Small intestine (tissue), 7 donors: ENCODE measurements at regions not wholly inside any gene's neighbourhood (a gene's known extent, or its start where the extent isn't known, plus 50 kb on each side); places are given as distances from the start of the nearest gene placed in this dataset.

Source experiments
- DNase-seq, 2 donors: peaks; one replicate each; pipeline versions ENCODE4 v3.0.0 to v3.0.0-alpha.2; 2013
- FAIRE-seq: peaks from 2 replicates; lab custom pipeline; 2012; peaks lifted over from hg19 to GRCh38; lab: Jason Lieb, UNC
- H3K27ac ChIP-seq, 3 donors: one replicate each; pipeline ENCODE4 v1.5.1; 2013; ENCODE audit warnings: low read length in 2 of 3, mild to moderate bottlenecking in 2 of 3, control low read depth in 1 of 3, inconsistent platforms in 1 of 3, low read depth in 1 of 3, moderate library complexity in 1 of 3
- H3K27me3 ChIP-seq, 3 donors: one replicate each; pipeline ENCODE4 v1.6.1; 2013; ENCODE audit warnings: low read length in 3 of 3, inconsistent platforms in 1 of 3; ENCODE audit not compliant: control insufficient read depth in 3 of 3, insufficient read depth in 3 of 3
- H3K36me3 ChIP-seq, 3 donors: one replicate each; pipeline ENCODE4 v1.6.1; 2013; ENCODE audit warnings: low read length in 3 of 3, inconsistent platforms in 1 of 3, low read depth in 1 of 3, mild to moderate bottlenecking in 1 of 3, moderate library complexity in 1 of 3; ENCODE audit not compliant: control insufficient read depth in 3 of 3, insufficient read depth in 2 of 3
- H3K4me1 ChIP-seq, 3 donors: one replicate each; pipeline ENCODE4 v1.6.1; 2013; ENCODE audit warnings: low read length in 2 of 3, inconsistent platforms in 1 of 3, low read depth in 1 of 3, mild to moderate bottlenecking in 1 of 3, moderate library complexity in 1 of 3; ENCODE audit not compliant: control insufficient read depth in 3 of 3, insufficient read depth in 2 of 3
- H3K4me3 ChIP-seq, 3 donors: one replicate each; pipeline ENCODE4 v1.5.1; 2013; ENCODE audit warnings: low read length in 3 of 3, control low read depth in 1 of 3, inconsistent platforms in 1 of 3, low read depth in 1 of 3, mild to moderate bottlenecking in 1 of 3, moderate library complexity in 1 of 3
- H3K9me3 ChIP-seq, 2 donors: one replicate each; pipeline ENCODE4 v1.6.1; 2013; ENCODE audit warnings: low read depth in 1 of 2, low read length in 1 of 2; ENCODE audit not compliant: control insufficient read depth in 2 of 2, insufficient read depth in 1 of 2
- whole genome bisulfite sequencing, 3 donors: extraction: QIAGEN DNeasy Blood & Tissue Kit; methylation state at CpG; one replicate each; pipeline ENCODE4 v1.1.7; 2013; 5-methylcytosine and 5-hydroxymethylcytosine counted together
- donor health status: healthy with polysubstance abuse.
- donor health status: control.
- donor health status: control.
- donor health status: Bipolar disorder and iron deficiency.
- donor health status: healthy.

DNA sequence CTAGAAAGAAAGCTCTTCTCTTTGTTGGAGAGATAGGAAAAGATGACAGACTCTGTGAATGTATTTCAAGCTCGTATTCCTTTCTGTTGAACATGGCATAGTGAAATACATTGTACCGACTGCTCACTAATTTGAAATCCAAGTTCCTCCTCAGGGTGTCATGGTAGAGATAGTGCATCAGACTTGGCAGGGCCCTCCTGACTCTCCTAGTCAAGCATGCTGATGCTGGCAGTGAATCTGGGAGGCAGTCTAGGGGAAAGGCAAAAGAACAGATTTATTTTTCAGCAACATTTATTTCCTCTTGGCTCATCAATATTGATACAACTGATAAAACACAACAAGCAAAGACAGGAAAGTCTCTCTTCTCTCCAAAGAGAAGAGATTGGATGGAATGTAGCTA, 356.3 kb upstream of the IRAK1BP1 start:
- Histone ChIP-seq H3K9me3 (no peaks in the 10 kb centered on the region), H3K4me3 (no peak overlapping the region), H3K27me3 (no peaks in the 10 kb centered on the region), H3K36me3 (no peaks in the 10 kb centered on the region), H3K27ac (no peak overlapping the region), H3K4me1 (no peaks in the 10 kb centered on the region)
- WGBS, 3 donors = 84 to 92% (median 85%) methylated on average over 2 of the region's 2 CpGs
- FAIRE-seq (no peak), DNase-seq (no peak)

DNA sequence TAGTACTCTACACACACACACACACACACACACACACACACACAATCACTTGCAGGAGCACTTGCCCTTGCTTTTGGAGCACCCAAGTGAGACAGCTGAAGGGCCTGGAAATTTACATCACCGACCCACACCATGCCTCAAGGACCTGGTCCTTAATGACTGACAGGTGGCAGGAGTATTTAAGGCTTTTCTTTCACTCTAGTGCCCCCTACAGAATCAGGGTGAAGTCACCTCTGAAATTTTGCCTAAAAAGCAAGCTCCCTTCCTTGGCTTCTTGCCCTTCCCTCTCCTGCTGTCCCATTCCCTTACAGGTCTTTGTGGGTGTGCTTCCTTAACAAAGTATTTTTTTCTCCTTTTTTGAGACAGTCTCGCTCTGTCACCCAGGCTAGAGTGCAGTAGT, 353.5 kb upstream of the IRAK1BP1 start:
- DNase-seq = no peak
- Histone ChIP-seq H3K27me3 (no peaks in the 10 kb centered on the region), H3K4me3 (no peak overlapping the region), H3K4me1 (no peaks in the 10 kb centered on the region), H3K27ac (no peak overlapping the region), H3K36me3 (no peaks in the 10 kb centered on the region), H3K9me3 (no peaks in the 10 kb centered on the region)
- no peak for FAIRE-seq
- 66 to 78% (median 68%) methylated on average over 2 of the region's 2 CpGs for WGBS, 3 donors

DNA sequence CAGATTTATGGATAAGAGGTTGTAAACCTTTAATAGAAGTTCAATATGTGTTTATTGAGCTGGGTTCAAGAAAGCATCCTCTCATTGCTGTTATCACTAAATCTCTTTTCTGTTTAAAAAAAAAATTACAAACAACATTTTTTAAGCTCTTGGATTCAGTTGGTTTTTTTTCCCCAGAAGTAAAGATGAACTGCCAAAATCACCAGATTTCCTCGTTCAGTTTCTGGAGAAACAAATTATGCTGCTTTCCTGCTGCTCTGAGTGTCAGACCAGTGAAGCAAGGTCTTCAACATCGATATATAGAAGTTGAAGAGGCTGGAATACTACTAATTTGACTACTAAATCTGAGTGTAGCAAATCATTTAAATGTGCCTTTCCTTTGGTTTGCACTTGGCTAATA, 352.1 kb upstream of the IRAK1BP1 start:
- FAIRE-seq = no peak
- H3K4me3 ChIP-seq = no peak overlapping the region
- no peaks in the 10 kb centered on the region for H3K36me3 ChIP-seq
- H3K4me1 ChIP-seq = no peaks in the 10 kb centered on the region
- DNase-seq = no peak
- no peak overlapping the region for H3K27ac ChIP-seq
- 54 to 61% (median 54%) methylated on average over 2 of the region's 2 CpGs for WGBS, 3 donors
- H3K27me3 ChIP-seq = no peaks in the 10 kb centered on the region
- no peaks in the 10 kb centered on the region for H3K9me3 ChIP-seq

DNA sequence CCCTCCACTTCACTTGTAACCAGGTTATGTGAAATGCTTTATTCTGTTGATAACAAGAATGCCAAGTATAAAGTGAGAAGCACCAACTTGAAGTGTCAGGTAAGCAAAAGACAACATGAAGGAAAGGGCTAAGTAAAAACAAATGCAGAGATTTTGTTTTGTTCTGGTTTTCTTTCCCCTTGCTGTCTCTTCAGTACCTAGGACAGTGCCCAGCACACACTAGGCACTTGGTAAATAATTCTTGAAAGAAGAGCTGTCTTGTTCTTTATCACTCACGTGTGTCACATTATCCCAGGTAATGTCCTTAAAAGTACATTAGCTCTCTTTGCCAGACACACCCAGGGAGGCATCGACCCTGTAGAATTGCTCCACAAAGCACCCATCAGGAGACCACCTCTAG, 350.0 kb upstream of the IRAK1BP1 start:
- H3K9me3 ChIP-seq = no peaks in the 10 kb centered on the region
- H3K36me3 ChIP-seq = no peaks in the 10 kb centered on the region
- no peak for DNase-seq
- no peak overlapping the region for H3K4me3 ChIP-seq
- FAIRE-seq = no peak
- H3K4me1 ChIP-seq = no peaks in the 10 kb centered on the region
- 34 to 51% (median 38%) methylated on average over 2 of the region's 2 CpGs for WGBS, 3 donors
- H3K27me3 ChIP-seq = no peaks in the 10 kb centered on the region
- no peak overlapping the region for H3K27ac ChIP-seq

DNA sequence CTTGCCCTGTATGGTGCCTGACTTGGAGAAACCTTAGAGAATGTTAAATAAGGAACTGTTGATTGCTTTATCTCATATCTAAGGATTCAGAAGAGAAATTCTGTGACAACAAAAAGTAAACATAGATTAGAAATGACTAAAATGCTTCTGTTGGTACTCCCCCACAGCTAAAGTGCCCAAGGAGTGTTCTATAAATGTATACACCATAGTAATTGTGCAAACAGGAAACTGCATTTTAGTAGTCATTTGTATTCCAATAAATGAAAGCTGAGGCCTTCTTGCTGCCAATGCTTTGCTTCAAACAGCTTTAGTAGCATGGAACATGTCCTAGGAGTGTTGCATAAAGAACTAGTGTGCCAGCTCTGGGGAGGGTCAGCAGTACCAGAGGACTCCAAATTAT, 343.7 kb upstream of the IRAK1BP1 start:
- FAIRE-seq (no peak), DNase-seq (no peak)
- no peaks in the 10 kb centered on the region for H3K36me3 ChIP-seq

DNA sequence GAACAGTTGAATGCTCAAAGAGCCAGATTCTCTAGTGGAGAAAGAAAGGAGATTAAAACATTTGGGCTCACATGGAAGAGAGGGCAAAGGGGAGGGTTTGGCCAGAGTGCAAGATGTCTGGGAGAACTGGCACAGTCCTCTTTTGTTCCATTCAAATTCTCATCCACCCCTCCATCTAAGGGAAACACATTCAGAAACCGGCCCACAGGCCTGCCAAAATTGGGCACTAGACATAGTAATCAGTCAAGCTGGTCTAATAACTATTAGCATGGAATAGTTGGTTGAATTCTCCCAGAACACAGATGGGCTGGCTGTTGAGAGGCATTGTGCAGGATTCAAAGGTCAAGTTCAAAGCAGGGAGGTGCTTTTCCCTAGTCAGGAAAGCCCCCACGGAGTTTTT, 341.4 kb upstream of the IRAK1BP1 start:
- WGBS, 3 donors = 37 to 52% (median 49%) methylated on average over 2 of the region's 2 CpGs
- no peak for FAIRE-seq
- Histone ChIP-seq H3K9me3 (no peaks in the 10 kb centered on the region), H3K27ac (no peak overlapping the region), H3K4me1 (no peaks in the 10 kb centered on the region), H3K4me3 (no peak overlapping the region), H3K36me3 (no peaks in the 10 kb centered on the region), H3K27me3 (no peaks in the 10 kb centered on the region)
- no peak for DNase-seq

More for the DNA sequence above, 343.7 kb upstream of the IRAK1BP1 start:
- no peaks in the 10 kb centered on the region for H3K27me3 ChIP-seq
- no peaks in the 10 kb centered on the region for H3K9me3 ChIP-seq
- H3K27ac ChIP-seq = no peak overlapping the region
- H3K4me3 ChIP-seq = no peak overlapping the region
- H3K4me1 ChIP-seq = no peaks in the 10 kb centered on the region

DNA sequence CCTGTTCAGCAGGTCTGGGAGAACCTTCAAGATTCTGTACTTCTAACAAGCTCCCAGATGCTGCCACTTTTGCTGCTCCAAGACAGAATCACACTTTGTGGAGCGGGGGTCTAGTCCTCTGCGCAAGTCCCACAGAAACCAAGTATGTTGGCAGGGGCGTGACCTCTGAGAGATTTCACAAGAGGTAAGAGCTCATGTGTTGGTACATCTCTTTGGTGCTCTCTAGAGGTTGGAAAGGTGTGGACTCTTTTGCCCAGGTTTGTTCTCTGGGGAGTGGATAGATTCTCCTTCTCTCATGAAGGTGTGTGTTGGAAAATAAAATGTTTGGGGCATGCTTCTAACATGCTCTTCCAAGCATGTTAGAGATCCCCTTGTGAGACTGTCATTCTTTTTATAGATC, 340.9 kb upstream of the IRAK1BP1 start:
- DNase-seq (peak in 1 of 2 donors; percentile 1), FAIRE-seq (no peak)
- no peaks in the 10 kb centered on the region for H3K36me3 ChIP-seq
- no peaks in the 10 kb centered on the region for H3K27me3 ChIP-seq
- WGBS, 3 donors = 73 to 92% (median 87%) methylated on average over 3 of the region's 3 CpGs
- H3K4me3 ChIP-seq = no peak overlapping the region
- no peaks in the 10 kb centered on the region for H3K4me1 ChIP-seq
- H3K27ac ChIP-seq = no peak overlapping the region
- no peaks in the 10 kb centered on the region for H3K9me3 ChIP-seq

DNA sequence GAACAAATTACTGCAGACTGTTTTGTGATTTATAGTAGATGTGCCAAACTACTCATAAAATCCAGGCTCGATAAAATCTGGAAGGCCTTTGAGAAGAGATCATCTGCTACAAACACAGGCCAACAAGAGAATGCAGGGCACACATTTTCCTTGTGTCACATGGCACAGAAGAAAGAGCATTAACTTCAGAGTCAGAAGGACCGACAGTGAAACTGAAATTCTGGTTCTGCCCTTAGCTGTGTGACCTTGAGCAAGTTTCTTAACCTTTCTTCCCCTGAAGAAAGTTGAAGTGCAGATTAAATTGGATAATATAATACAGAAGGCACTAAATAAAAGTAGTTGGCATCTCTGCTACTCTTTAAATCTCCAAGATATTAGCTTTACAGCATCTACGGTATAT, 338.4 kb upstream of the IRAK1BP1 start:
- H3K9me3 ChIP-seq = no peaks in the 10 kb centered on the region
- DNase-seq (no peak), FAIRE-seq (no peak)
- WGBS, 3 donors = 80 to 88% (median 84%) methylated on average over 3 of the region's 3 CpGs
- H3K4me1 ChIP-seq = no peaks in the 10 kb centered on the region
- no peak overlapping the region for H3K27ac ChIP-seq
- H3K36me3 ChIP-seq = no peaks in the 10 kb centered on the region
- H3K4me3 ChIP-seq = no peak overlapping the region
- H3K27me3 ChIP-seq = no peaks in the 10 kb centered on the region

DNA sequence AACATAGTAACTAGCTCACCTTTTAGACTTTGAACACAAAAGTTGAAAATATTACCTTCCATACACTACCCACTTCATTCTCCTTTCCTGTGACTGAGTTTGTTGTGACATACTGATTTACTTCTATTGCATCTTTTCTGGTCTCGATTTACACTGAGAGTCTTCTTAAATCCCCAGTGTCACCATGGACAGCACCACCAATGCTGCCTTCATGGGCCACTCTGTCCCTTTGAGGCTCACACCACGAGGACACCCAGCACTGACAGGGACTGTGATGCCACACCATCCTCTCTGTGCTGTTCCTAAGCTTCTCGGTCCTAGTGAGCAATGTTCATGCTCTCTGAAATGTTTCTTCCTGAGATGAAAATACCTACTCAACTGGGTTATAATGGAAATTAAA, 337.1 kb upstream of the IRAK1BP1 start:
- no peak for FAIRE-seq
- H3K27me3 ChIP-seq = no peaks in the 10 kb centered on the region
- no peaks in the 10 kb centered on the region for H3K9me3 ChIP-seq
- no peaks in the 10 kb centered on the region for H3K36me3 ChIP-seq
- H3K4me1 ChIP-seq = no peaks in the 10 kb centered on the region
- WGBS, 3 donors = 57 to 65% (median 64%) methylated on average over 3 of the region's 3 CpGs
- DNase-seq = no peak
- H3K27ac ChIP-seq = no peak overlapping the region
- no peak overlapping the region for H3K4me3 ChIP-seq
